GM12892 (cell line): ENCODE measurements at regions not wholly inside any gene's neighbourhood (a gene's known extent, or its start where the extent isn't known, plus 50 kb on each side); places are given as distances from the start of the nearest gene placed in this dataset.

Source experiments
- POLR2A ChIP-seq: IDR thresholded peaks from 2 replicates; pipeline ENCODE4 v1.6.1; 2011; ENCODE audit warnings: low read depth, low read length, control low read depth
- POLR2AphosphoS5 ChIP-seq: IDR thresholded peaks from 2 replicates; pipeline ENCODE4 v1.6.1; 2011; ENCODE audit warnings: low read depth, low read length, control low read depth

- TF ChIP-seq POLR2A (no peak), POLR2AphosphoS5 (no peak)
These were observed 757.7 kb upstream of the TMEM132C start for GRCh38 chr12:127509066-127509778.
